Middle frontal gyrus (tissue), 1 donor: ENCODE measurements at regions not wholly inside any gene's neighbourhood (a gene's known extent, or its start where the extent isn't known, plus 50 kb on each side); places are given as distances from the start of the nearest gene placed in this dataset.
"Not testable (repeated sequence)": the region's sequence is repeated elsewhere in the genome, so short reads cannot be mapped to it uniquely, and the experiment has no call there.

Experiments
- DNase-seq: peaks from one replicate; pipeline ENCODE4 v3.0.0-alpha.2; 2015; ENCODE audit warnings: low spot score; ENCODE audit errors: extremely low spot score

DNA sequence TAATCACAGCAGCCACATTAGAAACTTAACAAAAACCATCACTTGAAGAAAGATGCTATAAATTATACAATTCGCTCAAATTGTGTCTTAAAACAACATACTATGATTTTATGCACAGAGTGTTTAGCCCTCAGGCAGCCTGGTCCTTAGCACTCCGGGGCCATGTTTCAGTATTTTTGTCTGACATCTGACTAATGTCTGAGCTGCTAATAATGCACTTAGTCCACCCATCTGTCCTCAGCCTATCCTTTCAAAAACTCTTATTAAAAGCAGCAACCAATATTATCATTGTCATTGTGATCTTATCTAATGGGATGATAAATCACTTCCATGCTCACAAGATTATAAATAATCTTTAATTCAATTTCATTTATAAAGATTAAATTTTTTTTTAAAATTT lies 602.7 kb upstream of the FOXG1 start:
- DNase-seq = no peak

DNA sequence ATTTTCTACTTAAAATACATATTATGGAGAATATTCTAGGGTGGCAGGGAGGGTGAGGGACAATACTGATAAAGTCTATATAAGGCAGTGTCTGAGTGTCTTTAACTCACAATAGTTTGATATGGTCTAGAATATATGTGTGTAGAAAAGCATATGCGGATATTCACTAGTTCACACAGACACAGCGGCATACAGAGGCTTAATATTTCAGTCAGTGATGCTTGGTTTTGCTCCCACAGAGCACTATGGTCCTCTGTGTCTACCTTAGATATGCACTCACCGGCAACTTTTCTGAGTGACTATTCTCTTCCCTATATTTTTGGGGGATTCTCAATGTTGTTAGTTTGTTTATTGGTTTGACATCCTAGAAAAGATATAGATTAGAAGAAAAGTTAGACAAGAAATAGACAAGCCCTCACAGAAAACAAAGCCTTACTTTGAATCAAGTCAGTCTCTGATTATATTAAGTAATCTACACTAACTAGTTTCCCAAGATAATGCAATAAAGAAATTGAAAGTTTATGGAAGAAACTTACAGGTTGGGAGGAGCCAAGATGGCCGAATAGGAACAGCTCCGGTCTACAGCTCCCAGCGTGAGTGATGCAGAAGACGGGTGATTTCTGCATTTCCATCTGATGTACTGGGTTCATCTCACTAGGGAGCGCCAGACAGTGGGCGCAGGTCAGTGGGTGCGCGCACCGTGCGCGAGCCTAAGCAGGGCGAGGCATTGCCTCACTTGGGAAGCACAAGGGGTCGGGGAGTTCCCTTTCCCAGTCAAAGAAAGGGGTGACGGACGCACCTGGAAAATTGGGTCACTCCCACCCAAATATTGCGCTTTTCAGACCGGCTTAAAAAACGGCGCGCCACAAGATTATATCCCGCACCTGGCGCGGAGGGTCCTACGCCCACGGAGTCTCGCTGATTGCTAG lies 578.4 kb upstream of the FOXG1 start:
- DNase-seq = not testable (repeated sequence)

DNA sequence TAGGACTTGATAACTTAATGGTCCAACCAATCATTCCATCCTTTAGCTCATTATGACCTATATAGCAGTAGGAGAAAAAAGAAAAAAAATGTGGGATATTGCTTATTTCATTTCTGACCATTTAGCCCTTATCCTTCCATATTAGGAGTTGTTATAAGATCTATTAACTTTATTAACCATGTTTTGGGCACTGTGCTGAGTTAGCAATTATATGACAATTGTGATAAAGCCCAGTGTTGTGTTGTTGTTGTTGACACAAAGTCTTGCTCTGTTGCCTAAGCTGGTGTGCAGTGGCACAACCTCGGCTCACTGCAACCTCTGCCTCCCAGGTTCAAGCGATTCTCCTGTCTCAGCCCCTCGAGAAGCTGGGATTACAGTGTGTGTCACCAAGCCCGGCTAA lies 569.7 kb upstream of the FOXG1 start:
- DNase-seq = no peak

DNA sequence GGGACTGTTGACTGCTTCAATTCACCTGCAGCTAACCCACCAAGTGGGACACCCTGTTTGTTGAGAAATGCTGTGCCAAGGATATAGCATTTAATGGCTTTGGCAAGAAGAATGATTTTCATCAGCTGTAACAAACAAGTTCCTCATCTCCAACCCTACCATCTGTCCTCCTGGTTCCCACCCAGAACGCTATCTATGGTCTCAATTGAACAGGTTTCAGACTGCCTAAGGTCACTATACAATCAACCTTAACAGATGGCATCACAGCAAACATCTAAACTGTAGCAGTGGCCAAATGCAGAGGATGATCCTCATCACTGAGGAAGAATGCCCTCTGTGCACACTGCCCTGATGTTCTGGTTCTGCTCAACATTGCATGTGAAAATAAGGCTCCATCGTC lies 546.2 kb upstream of the FOXG1 start:
- no peak for DNase-seq

DNA sequence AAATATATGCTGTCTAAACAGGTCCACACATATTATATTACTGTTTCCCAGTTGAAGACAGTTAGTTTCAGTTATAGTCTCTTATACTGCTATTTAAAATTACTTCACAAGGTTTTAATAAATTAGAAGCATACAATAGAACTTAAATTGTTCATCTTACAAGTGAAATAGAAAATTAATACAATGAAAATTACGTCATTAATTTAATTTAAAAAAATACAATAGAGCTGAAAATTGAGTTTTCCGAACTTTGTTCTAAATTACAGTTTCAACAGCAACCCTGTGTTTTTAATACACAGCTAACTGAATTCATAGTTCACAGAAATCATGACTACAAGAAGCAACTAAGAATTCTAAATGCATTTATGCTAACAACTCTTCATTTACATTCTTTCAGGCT lies 525.7 kb upstream of the FOXG1 start:
- DNase-seq = no peak

DNA sequence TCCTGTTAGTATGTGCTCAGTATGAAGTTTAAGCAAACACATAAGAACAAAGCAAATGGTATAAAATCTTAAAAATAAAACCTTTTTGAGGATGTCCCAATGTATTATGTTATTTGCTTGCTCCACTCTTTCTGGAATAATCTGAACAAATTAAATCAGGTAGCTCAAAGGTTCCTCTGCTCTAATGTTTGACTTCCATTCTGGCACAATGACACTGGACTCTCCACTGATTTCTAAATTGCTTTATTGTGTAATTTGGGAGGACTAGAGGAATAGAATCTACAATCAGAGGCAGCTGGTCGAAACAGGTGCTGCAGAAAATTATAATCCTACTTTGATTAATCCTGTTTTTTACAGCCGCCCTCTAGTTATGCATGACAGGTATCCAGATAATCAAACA lies 523.7 kb upstream of the FOXG1 start:
- no peak for DNase-seq

DNA sequence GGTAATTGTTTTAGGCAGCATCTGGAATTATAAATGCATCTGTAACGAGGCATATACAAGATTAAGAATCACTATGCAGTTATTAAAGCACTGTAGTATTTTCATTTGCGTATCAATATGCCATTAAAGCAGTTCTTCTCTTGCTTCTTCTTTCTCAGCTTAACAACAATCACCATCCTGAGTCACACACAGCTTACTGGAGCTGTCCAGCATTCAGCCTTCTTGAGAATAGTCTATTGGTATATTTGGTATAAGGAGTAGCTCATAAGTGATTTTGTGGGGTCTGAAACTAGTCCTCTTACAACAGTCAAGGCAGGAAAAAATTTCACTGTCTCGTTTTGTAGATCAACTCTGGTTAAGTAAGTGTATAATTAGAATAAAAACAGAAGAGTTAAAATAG lies 523.0 kb upstream of the FOXG1 start:
- DNase-seq = no peak

DNA sequence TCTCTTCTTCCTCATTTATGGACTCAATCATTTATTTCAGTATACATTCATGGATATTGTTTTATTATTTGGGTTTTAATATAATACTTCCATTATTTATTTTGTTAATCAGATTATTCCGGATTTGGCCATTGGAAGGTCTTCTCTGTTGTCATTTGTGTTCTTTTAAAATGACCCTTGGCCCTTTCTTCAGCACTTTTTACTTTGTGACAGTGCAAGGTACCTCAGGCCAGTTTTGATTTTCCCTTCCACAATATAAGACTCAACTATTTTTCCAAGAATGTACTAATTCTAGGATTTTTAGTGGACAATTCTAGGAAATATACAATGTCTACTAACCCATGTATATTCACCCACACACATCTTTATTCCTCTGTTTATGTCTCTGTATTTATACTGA lies 521.4 kb upstream of the FOXG1 start:
- no peak for DNase-seq

DNA sequence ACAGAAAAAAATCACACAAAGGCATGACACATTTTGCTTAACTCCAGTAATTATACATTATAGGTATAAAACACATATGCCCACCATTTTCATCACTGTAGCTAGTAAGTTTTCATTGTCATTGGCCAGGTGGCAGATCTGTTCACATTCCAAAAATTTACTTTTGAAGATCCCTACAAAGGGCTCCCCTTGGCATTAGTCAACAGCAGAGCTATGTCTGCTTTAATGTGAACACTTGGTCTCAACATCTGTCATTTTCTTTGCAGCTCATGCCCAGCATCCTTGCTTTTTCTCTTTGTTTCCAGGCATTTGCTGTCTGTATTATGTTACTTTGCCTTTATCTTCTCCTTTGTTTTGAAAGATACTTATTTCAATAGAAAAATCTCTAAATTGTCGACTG lies 519.1 kb upstream of the FOXG1 start:
- no peak for DNase-seq

DNA sequence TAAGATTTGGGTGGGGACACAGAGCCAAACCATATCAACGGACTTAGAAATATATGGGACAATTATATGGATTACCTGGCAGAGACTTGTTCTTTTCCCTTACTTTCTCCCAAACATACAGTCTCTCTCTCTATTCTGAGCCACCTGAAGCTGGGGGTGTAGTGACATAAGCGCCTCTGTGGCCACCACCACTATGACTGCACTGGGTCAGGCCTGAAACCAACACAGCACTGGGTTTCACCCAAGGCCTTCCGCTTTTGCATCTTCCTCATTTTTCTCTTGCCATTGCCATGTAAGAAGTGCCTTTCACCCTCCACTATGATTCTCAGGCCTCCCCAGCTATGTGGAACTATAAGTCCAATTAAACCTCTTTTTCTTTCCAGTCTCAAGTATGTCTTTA lies 514.5 kb upstream of the FOXG1 start:
- not testable (repeated sequence) for DNase-seq

DNA sequence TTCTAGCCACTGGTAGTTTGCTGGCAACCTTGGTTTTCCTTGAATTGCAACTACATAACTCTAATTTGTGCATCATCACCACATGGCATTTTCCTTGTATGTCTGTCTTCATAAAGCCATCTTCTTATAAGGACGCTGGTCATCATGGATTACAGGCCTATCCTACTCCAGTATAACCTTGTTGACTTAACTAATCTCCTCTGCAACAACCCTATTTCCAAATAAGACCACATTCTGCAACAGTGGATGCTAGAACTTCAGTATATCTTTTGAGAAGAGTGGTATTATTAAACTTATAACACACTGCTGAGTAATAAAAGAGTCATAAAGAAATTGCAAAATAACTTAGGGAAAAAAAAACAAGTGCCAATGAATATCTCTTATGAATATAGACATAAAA lies 511.8 kb upstream of the FOXG1 start:
- no peak for DNase-seq

DNA sequence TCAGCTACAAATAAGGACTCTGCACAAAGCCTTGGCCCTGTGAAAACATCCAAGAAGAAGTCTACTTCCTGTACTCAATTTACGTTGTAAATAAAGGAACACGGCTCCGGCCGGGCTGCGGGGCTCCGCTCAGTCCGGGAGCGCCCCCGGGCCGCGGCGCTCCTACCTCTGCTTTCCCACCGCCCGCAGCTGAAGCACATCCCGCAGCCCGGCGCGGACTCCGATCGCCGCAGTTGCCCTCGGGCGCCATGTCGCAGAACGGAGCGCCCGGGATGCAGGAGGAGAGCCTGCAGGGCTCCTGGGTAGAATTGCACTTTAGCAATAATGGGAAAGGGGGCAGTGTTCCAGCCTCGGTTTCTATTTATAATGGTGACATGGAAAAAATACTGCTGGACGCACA lies 502.3 kb upstream of the FOXG1 start:
- no peak for DNase-seq

DNA sequence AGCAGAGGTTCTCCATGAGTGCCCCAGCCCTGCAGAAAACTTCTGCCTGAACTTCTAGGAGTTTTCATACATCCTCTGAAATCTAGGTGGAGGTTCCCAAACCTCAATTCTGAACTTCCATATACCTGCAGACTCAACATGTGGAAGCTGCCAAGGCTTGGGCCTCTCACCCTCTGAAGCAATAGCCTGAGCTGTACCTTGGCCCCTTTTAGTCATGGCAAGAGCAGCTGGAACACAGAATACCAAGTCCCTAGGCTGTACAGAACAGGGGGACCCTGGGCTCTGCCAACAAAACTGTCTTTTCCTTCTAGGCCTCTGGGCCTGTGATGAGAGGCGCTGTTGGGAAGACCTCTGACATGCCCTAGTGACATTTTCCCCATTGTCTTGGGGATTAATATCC lies 494.3 kb upstream of the FOXG1 start:
- DNase-seq = no peak

DNA sequence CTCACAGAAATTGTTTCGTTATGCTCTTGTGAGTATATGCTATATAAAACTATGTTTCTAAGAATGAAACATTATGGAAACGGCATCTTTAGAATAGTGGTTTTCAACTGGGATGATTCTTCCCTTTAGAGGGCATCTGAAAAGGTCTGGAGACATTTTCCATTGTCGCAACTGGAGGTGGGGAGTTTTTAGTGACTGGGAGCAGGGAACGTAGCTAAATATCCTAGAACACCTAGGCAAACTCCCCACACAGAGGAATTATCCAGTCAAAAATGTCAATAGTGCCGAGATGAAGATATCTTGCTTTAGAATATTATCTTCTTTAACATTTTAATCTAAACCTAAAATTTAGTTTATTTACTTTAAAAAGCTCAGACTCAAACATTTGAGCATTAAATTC lies 486.1 kb upstream of the FOXG1 start:
- DNase-seq = no peak

DNA sequence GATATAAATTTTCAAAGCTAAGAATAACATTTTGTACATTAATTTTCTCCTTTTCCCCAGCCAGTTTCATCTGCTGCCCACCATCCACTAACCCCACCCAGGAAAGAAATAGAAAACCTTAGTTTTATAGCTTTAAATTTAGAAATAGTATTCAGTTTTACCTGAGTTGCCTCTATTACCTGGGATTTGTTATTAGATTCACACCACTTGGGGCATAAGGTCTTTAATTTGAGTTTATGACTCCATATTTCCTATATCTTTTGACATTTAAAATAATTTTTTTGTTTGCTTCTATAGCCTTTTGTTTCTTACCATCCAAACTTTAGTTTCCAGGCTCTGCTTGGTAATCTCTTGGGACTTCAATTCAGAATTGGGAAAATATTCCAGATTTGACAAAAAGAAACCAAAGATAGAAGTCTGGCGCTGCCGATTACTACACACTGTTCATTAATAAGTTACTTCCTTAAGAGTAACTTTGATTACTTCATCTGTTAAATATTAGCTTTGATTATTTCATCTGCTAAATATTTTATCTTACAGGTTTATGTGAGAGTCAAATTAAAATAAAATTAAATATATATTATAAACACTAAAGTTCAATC lies 485.5 kb upstream of the FOXG1 start:
- no peak for DNase-seq

DNA sequence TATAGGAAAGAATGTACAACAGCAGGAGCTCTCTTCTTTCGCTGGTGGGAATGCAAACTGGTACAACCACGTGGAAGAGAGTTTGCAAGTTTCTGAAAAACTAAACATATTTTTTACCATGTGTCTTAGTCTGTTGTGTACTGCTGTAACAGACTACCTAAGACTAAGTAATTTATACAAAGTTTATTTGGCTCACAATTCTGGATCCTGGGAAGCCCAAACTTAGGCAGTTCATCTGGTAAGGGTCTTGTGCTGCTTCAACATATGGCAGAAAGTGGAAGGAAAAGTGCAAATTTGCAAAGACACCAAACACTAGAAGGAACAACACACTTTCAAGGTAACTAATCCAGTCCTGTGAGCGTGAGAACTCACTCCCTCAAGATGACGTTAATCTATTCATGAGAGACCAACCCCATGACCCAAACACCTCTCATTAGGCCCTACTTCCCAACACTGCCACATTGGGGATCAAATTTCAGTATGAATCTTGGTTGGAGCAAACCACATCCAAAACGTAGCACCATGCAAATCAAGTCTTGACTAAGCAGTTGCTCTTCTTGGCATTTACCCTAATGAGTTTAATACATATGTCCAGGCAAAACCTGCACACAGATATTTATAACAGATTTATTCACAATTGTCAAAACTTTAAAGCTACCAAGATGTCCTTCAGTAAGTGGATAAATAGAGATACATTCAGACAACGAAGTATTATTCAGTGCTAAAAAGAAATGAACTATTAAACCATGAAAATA lies 481.9 kb upstream of the FOXG1 start:
- DNase-seq = no peak

DNA sequence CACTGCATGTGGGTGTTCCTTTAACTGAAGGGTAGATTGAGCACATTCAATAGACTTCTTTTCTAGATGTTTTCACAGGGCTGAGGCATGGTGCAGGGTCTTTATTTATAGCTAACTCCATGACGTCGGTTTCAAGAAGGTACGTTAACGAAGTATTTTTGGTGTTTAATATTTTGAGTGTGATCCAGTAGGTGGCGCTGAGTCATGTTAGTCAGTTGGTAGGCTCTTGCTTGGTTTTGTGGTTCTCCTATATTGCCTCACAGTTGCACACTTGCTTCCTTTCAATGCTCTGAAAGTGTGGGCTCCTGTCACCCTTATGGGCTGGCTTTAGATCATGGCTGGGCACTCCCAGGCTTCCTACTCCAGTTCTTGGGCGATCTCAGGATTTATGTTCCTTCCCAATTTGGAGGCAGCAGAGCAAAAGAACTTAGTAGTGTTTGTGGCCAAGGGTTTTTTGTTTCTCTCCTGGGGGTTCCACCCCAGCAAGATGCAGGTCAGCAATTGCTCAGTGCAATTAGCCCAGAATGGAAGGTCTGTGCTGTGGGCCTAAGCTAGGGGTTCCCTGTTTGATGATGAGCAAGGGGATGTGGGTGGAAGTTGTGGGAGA lies 471.6 kb upstream of the FOXG1 start:
- DNase-seq = no peak

DNA sequence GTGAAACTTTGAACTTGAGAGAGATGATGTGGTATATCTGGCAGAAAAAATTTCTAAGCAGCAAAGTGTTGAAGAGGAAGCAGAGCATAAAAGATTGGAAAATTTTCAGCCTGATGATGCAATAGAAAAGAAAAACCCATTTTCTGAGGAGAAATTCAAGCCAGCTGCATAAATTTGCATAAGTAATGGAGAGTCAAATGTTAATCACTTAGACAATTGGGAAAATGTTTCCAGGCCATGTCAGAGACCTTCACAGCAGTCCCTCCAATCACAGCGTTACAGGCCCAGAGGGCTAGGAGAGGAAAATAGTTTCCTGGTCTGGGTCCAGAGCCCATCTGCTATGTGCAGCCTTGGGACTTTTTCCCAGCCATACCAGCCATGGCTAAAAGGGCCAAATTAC lies 469.0 kb upstream of the FOXG1 start:
- DNase-seq = no peak

DNA sequence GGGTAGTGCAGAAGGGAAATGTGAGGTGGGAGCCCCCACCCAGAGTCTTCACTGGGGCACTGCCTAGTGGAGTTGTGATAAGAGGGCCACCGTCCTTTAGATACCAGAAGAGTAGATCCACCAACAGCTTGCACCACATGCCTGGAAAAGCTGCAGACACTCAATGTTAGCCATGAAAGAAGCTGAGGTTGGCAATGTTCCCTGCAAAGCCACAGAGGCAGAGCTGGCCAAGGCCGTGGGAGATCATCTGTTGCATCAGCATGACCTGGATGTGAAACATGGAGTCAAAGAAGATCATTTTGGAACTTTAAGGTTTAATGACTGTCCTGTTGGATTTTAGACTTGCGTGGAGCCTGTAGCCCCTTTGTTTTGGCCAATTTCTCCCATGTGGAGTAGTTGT lies 468.4 kb upstream of the FOXG1 start:
- no peak for DNase-seq

DNA sequence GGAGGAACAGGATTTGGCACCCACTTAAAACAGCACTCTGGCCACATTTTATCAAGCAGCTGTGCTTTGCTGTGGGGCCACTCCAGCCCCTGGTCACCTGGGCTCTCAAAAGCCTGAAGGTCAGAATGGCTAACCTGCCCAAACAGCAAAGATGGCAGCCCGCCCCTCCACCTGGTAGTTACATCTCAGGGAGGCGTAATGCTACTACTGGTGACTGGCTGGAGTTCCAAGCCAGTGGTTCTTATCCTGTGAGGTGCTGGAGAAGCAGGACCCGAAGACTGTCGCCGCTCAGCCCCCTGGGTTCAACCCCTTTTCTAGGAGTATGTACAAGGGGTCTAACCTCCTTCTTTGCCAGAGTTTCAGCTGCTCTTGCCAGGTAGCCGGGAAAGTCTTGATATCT lies 467.4 kb upstream of the FOXG1 start:
- DNase-seq = no peak

DNA sequence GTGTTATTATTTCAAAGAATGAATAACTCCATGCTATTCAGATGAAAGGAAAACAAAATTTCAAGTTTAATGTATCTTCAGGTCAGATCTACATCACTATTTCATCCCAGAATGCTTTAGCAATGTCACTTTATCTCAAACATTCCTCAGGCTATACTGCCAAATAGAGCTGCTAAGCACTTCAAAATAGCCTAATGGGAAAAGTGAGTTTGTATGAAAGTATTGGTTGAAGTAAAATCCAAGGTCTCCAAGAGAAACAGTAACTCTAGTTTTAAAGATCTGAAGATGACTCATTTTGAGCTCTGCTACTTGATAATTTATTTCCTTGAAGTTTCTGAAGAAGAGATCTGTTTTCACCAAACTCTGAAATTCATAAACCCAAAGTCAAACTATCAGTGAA lies 466.2 kb upstream of the FOXG1 start:
- no peak for DNase-seq

DNA sequence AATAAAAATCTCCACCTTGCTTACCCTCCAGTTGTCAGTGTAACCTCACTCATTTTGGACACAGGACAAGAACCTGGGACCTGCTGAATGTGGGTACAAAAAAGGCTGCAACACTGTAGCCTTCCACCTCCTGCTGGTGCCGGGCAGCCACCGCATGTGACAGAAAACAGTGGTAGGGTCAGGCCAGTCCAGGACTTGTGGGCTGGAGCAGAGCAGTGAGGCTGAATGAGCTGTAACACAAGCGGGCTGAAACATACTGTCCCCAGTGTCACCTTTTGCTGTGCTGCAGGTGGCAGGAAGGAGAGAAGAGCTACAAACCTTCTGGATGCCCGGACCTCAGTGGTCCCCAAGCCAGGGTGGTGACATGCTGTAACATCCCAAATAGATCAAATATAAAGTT lies 465.4 kb upstream of the FOXG1 start:
- no peak for DNase-seq
